ENCODE measurements at regions not wholly inside any gene's neighbourhood (a gene's known extent, or its start where the extent isn't known, plus 50 kb on each side); places are given as distances from the start of the nearest gene placed in this dataset.
A peak's percentile ranks its signal among the peaks of the same experiment; 100 is the strongest.

- no peak for ATAC-seq (ENCODE audit: low read depth)
- Histone ChIP-seq H3K27ac (ENCODE audit: poor library complexity, severe bottlenecking) (no peak overlapping the region), H3K9me3 (ENCODE audit: severe bottlenecking) (no peaks in the 10 kb centered on the region), H3K27me3 (ENCODE audit: insufficient read depth, poor library complexity, severe bottlenecking) (no peaks in the 10 kb centered on the region), H3K4me1 (ENCODE audit: insufficient read depth, poor library complexity, severe bottlenecking) (no peaks in the 10 kb centered on the region), H3K36me3 (ENCODE audit: low read depth) (no peaks in the 10 kb centered on the region), H3K4me3 (ENCODE audit: severe bottlenecking) (no peak overlapping the region)
- DNase-seq (ENCODE audit: low spot score) = no peak
- no peak for TF ChIP-seq CTCF (IDR thresholded peaks at IDR 0.05; ENCODE audit: poor library complexity, severe bottlenecking)
Observed at GRCh38 chrX:10971759-10972158, 139.4 kb upstream of the HCCS start.

GRCh38 chrX:10972706-10973105, 138.4 kb upstream of the HCCS start:
- ATAC-seq (ENCODE audit: low read depth) (no peak), DNase-seq (ENCODE audit: low spot score) (no peak)
- no peaks in the 10 kb centered on the region for H3K36me3 ChIP-seq (ENCODE audit: low read depth)
- no peaks in the 10 kb centered on the region for H3K9me3 ChIP-seq (ENCODE audit: severe bottlenecking)
- H3K27ac ChIP-seq (ENCODE audit: poor library complexity, severe bottlenecking) = no peak overlapping the region
- no peak overlapping the region for H3K4me3 ChIP-seq (ENCODE audit: severe bottlenecking)
- H3K27me3 ChIP-seq (ENCODE audit: insufficient read depth, poor library complexity, severe bottlenecking) = no peaks in the 10 kb centered on the region
- TF ChIP-seq CTCF (IDR thresholded peaks at IDR 0.05; ENCODE audit: poor library complexity, severe bottlenecking) = no peak
- no peaks in the 10 kb centered on the region for H3K4me1 ChIP-seq (ENCODE audit: insufficient read depth, poor library complexity, severe bottlenecking)

GRCh38 chrX:10974920-10975319, 136.2 kb upstream of the HCCS start:
- ATAC-seq (ENCODE audit: low read depth) = no peak
- Histone ChIP-seq H3K4me1 (ENCODE audit: insufficient read depth, poor library complexity, severe bottlenecking) (no peaks in the 10 kb centered on the region), H3K27ac (ENCODE audit: poor library complexity, severe bottlenecking) (no peak overlapping the region), H3K4me3 (ENCODE audit: severe bottlenecking) (no peak overlapping the region), H3K27me3 (ENCODE audit: insufficient read depth, poor library complexity, severe bottlenecking) (no peaks in the 10 kb centered on the region), H3K36me3 (ENCODE audit: low read depth) (no peaks in the 10 kb centered on the region), H3K9me3 (ENCODE audit: severe bottlenecking) (no peaks in the 10 kb centered on the region)
- TF ChIP-seq CTCF (IDR thresholded peaks at IDR 0.05; ENCODE audit: poor library complexity, severe bottlenecking) = no peak
- no peak for DNase-seq (ENCODE audit: low spot score)

- DNase-seq (ENCODE audit: low spot score) = no peak
- Histone ChIP-seq H3K9me3 (ENCODE audit: severe bottlenecking) (no peaks in the 10 kb centered on the region), H3K4me3 (ENCODE audit: severe bottlenecking) (no peak overlapping the region), H3K27me3 (ENCODE audit: insufficient read depth, poor library complexity, severe bottlenecking) (no peaks in the 10 kb centered on the region), H3K27ac (ENCODE audit: poor library complexity, severe bottlenecking) (no peak overlapping the region), H3K36me3 (ENCODE audit: low read depth) (no peaks in the 10 kb centered on the region), H3K4me1 (ENCODE audit: insufficient read depth, poor library complexity, severe bottlenecking) (no peaks in the 10 kb centered on the region)
- ATAC-seq (ENCODE audit: low read depth) = peak; percentile 48; the same call in 1 of the 3 replicates
- no peak for TF ChIP-seq CTCF (IDR thresholded peaks at IDR 0.05; ENCODE audit: poor library complexity, severe bottlenecking)
Observed at GRCh38 chrX:10979956-10980355, 131.2 kb upstream of the HCCS start.

- H3K4me3 ChIP-seq (ENCODE audit: severe bottlenecking) = no peak overlapping the region
- H3K4me1 ChIP-seq (ENCODE audit: insufficient read depth, poor library complexity, severe bottlenecking) = no peaks in the 10 kb centered on the region
- H3K27me3 ChIP-seq (ENCODE audit: insufficient read depth, poor library complexity, severe bottlenecking) = no peaks in the 10 kb centered on the region
- DNase-seq (ENCODE audit: low spot score) = no peak
- no peak for TF ChIP-seq CTCF (IDR thresholded peaks at IDR 0.05; ENCODE audit: poor library complexity, severe bottlenecking)
- H3K27ac ChIP-seq (ENCODE audit: poor library complexity, severe bottlenecking) = no peak overlapping the region
- ATAC-seq (ENCODE audit: low read depth) = no peak
- no peaks in the 10 kb centered on the region for H3K36me3 ChIP-seq (ENCODE audit: low read depth)
- no peaks in the 10 kb centered on the region for H3K9me3 ChIP-seq (ENCODE audit: severe bottlenecking)
Observed at GRCh38 chrX:10981506-10981905, 129.6 kb upstream of the HCCS start.
